GM18508 (cell line): ENCODE measurements at regions not wholly inside any gene's neighbourhood (a gene's known extent, or its start where the extent isn't known, plus 50 kb on each side); places are given as distances from the start of the nearest gene placed in this dataset.

ENCODE experiments used
- ATAC-seq: cut with Tn5 transposase; IDR thresholded peaks from one replicate; pipeline ENCODE4 v1.9.1; 2021; ENCODE audit warnings: moderate number of reproducible peaks; ENCODE audit not compliant: insufficient read depth, unreplicated experiment

GRCh38 chr9:108662091-108662875 is 193.5 kb downstream of the ACTL7B start:
- no peak for ATAC-seq

GRCh38 chr9:108656566-108656965 is 199.2 kb downstream of the ACTL7B start:
- ATAC-seq, result no peak

- ATAC-seq, result no peak
Observed at GRCh38 chr9:108655818-108656217, 200.0 kb downstream of the ACTL7B start.

- ATAC-seq, result no peak
Observed at GRCh38 chr9:108654566-108654965, 201.2 kb downstream of the ACTL7B start.

DNA sequence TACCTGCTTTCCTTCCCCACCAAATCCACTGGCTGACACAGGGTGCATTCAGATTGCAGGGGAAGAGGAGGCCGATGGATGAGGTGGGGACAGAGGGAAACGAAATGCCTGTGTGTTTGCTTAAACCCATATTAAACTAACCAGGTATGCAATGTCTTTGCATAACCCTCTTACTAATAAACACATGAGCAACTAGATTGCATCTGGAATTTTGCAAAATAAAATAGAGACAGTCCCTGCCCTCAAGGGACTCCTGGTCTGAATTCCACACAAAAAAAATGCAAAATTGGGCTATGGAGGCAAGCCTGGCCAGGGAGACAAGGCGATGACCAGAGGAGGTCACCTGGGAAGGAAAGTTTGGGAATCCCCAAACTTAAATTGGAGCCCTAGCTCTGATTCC is 202.9 kb downstream of the ACTL7B start:
- no peak for ATAC-seq

DNA sequence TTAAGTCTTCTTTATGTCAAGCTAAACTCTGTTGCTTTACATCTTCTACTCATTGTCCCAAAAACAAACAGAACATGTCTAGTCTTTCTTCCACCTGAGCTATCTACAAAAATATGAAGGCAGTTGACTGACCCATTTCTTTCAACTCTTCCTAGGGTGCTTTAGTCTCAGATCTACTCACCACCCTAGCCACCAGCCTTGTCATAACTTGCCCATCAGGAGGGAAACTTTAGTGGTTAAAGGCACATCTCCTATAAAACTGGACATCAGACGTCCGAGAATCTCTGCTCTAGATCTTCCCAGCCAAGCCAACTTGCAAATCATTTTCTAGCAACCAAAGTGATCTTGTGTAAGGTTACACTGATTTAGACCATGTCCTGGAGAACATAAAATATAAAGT is 205.0 kb downstream of the ACTL7B start:
- ATAC-seq, result no peak

DNA sequence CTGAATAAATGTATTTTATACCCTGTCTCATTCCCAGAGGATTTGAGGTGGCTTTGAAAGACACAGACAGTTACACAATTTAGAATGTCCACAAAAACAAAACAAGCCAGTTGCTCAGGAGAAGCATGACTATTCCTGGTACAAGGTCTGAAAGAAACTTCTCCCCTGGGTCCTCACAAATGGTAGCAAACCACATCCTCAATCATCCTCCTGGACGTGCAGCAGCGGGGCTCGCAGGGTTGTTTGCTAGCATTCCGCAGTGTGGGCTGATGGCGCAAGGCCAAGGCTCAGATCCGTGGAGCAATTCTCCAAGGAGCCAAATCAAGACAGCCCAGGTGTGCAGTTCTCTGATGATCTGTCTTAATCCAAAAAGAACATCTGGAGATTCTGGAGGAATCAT is 210.3 kb downstream of the ACTL7B start:
- ATAC-seq, result no peak

DNA sequence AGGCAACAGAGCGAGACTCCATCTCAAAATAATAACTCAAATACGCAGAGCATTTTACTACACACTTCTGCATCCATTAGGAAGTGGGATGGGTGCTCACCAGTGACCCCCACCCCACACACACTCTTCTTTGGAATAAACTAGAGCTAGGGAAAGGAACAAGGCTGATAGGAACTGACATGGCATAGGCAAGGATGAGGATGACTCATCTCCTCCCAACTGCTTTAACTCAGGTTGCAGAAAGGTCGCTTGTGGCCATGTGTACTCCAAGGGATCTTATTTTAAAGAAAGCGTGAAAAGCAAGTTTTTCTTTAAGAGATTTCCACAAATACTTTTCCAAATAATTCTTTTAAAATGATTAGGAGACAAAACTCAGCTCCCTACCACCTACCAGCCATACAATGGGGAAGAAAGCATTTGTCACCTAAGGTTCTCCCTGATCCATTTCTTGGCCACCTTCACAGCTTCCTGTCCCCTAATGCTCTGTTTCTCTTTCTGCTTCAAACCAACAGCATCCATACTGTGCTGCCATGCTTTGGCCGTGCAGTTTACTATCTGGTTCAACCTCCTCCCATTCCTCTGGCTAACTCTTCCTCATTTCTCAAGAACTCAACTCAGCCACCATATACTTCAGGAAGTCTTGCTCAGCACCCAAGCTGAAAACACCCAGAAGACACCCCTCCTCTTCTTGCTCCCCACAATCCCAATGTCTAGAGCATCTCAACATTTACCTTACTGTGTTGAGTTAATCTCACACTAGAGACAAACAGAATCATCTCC is 211.9 kb downstream of the ACTL7B start:
- no peak for ATAC-seq

DNA sequence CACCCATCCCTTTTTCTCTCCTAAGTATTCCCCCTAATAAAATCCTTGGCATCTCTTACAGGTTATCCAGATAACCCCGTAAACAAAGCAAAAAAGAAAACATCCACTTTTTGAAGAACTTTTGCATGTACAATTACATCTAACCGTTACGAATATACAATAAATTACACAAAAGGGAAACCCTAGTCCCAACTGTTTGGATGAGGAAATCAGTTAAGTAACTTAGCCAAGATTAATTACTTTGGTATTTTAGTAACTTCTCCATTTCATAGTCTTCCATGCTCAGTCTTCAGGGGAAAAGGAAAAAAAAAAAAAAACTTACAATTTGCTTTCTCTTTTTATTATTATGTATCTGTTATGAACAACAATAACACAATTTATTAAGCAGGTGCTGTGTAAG is 212.9 kb downstream of the ACTL7B start:
- no peak for ATAC-seq

DNA sequence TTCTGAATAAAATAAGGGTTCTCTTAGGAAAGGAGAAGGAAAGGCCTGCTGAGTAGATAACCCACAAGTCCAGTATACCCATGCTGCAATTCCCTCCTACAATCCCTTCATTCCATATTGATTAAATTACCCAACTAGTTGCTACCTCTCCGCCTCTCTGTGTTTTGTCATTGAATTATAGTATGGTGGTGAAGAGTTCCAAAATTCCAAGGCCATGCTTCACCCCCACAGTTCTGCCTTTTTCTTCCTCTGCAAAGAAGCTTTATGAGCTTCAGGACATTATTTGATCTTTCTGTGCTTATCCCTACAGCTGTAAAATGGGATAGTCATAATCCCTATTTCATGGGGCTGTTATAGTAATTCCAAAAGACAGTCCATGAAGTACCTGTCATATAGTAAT is 215.6 kb downstream of the ACTL7B start:
- no peak for ATAC-seq

DNA sequence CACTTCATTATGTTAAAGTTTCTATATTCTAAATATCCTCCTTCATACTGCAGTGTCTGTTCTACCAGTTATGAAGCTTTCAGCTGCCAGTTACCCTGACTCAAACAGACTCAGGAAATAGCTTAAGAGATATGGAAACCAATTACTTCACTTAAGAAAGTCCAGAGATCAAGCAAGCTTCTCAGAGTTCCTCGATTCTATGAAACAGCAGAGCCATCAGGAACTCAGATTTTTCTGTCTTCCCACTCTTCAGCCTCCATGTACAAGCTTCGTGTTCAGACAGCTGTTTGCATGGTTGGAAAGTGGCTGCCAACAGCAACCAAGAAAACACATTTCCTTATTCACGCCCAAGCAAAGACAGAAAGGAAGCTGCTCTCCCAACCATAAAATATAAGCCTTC is 216.1 kb downstream of the ACTL7B start:
- ATAC-seq, result no peak

GRCh38 chr9:108639091-108639490 is 216.7 kb downstream of the ACTL7B start:
- no peak for ATAC-seq

- no peak for ATAC-seq
Observed at GRCh38 chr9:108637340-108637739, 218.4 kb downstream of the ACTL7B start.

DNA sequence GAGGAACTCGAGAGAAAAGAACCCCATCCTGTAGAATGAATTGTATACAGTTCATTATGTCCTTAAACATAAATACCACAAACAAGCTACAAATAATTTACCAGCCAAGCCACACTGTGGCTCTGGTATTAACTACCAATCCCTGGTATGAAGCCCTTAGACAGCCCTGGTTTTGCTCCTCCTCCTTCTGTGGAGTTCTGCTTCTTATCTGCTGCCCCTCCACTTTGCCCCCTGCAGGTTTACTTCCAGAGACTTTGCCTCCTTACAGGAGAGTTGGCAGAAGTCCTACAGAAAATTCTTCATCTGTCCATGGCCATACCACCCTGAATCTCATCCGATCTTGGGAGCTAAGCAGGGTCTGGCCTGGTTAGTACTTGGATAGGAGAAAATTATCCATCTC is 219.8 kb downstream of the ACTL7B start:
- ATAC-seq, result no peak

GRCh38 chr9:108634672-108635462 is 220.9 kb downstream of the ACTL7B start:
- no peak for ATAC-seq

DNA sequence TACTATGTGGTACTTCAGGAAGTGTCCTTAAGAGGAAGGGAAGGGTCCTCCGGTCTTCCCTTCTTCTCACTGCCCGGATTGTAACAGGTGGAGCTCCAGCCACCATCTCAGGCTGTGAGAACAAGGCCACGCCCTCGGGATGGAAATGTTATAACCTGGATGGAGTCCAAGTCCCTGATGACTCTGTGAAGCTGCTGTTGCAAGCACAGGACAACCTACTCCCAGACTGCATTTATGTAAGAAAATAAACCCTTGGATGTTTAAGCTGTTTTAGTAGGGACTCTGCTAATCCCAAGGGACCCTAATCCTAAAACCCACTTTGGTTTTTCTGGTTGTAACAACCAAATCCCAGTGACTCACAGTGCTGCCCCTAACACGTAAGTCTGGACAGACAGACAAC is 221.6 kb downstream of the ACTL7B start:
- ATAC-seq, result no peak

- ATAC-seq, result no peak
Observed at GRCh38 chr9:108631496-108632285, 224.1 kb downstream of the ACTL7B start.

DNA sequence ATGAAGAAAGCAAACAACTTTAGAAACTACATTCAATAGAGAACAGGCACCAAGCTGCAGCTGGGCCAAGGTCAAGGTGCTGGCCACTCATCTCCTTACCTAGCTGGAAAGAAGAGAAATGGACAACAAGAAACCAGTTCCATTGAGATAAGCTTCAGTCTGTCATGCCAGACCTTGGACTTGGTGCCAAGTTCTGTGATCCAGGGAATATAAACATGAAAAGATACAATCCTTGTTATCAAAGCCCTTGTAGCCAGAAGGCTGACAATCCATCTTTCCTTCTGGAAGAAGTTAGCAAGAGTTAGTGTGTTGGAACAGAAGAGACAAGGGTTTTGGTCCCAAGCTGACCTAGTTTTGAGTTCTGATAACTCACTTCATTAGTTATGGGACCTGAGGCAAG is 227.5 kb downstream of the ACTL7B start:
- no peak for ATAC-seq

DNA sequence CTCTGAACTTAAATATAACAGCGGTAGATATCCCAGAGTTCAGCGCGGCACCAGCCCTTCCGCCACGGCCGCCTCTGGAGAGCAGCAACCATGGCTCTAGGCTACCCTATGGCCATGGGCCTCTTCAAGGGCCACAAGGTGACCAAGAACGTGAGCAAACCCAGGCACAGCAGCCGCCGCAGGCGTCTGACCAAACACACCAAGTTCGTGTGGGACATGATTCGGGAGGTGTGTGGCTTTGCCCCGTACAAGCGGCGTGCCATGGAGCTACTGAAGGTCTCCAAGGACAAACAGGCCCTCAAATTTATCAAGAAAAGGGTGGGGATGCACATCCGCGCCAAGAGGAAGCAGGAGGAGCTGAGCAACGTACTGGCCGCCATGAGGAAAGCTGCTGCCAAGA is 229.0 kb downstream of the ACTL7B start:
- ATAC-seq, result no peak
